ENCODE measurements at regions not wholly inside any gene's neighbourhood (a gene's known extent, or its start where the extent isn't known, plus 50 kb on each side); places are given as distances from the start of the nearest gene placed in this dataset.

DNA sequence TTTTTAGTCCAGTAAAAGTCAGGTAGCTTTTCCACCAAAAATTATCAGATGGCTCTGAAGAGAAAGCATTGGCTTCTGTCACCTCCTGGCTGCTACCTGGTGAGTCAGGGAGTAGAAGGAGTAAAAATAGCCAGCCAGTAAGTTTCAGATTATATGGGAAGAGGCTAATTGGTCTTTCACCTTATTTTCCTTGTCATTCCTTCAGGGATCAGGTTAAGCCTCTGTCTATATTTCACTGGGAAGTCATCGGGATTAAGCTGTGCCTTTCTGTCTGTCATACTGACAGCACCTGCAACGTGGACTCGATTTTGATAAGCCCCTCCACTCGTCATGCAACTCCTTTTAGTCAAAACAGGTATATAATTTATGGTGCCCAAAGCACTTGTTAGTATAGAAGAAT, 380.7 kb upstream of the CELF4 start:
- TF ChIP-seq, protein P1, sequence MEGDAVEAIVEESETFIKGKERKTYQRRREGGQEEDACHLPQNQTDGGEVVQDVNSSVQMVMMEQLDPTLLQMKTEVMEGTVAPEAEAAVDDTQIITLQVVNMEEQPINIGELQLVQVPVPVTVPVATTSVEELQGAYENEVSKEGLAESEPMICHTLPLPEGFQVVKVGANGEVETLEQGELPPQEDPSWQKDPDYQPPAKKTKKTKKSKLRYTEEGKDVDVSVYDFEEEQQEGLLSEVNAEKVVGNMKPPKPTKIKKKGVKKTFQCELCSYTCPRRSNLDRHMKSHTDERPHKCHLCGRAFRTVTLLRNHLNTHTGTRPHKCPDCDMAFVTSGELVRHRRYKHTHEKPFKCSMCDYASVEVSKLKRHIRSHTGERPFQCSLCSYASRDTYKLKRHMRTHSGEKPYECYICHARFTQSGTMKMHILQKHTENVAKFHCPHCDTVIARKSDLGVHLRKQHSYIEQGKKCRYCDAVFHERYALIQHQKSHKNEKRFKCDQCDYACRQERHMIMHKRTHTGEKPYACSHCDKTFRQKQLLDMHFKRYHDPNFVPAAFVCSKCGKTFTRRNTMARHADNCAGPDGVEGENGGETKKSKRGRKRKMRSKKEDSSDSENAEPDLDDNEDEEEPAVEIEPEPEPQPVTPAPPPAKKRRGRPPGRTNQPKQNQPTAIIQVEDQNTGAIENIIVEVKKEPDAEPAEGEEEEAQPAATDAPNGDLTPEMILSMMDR (IDR thresholded peaks at IDR 0.05; ENCODE audit: insufficient read depth, low read depth, low read length), result no peak
- DNase-seq (ENCODE audit: low read depth), result no peak
- H3K4me3 ChIP-seq (ENCODE audit: low read depth, low read length), result no peak overlapping the region

DNA sequence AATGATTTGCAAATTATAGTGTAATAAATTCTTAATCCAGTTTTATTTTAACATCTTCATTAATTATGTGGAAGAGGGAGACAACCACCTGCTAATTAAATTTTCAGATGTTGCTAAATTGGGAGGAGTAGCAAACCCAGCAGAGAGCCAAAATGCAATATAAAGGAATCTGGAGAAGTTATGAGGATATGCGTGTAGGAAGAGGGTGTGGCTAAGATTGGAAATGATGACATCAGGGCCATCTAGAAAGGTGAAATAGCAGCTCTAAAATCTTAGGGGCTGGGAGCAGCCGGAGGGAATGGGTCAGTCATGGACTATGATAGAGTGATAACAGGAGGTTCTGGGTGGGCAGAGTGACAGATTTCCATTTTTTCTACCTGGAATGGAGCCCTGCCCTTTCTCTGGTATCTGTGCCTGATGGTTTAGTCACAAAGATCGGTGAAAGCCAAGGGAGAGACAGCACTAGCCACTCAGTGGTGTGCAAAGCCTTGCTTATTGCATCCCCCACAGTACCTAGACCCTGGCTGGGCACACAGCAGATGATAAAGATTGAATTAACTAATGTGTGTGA, 379.2 kb upstream of the CELF4 start:
- no peak for DNase-seq (ENCODE audit: low read depth)
- TF ChIP-seq, protein P1 (IDR thresholded peaks at IDR 0.05; ENCODE audit: insufficient read depth, low read depth, low read length), result no peak
- H3K4me3 ChIP-seq (ENCODE audit: low read depth, low read length), result no peak overlapping the region

DNA sequence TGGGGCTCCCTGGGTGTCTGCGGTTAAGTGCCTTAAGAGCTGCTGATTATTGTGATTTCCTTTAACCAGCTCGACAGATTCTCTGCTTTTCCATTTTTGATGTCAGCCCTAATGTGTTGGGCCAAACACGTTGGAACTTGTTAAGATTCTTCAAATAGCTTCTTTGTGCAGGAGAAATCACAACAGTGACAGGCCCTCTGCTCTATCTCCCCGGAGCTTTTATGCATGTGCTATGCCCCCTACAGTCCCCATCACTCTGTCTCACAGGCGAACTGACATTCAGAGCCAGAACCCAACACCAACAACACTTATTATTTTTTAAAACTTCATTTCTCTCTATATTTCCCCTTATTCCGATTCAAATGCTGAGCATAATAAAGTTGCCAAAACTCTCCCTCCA, 371.7 kb upstream of the CELF4 start:
- TF ChIP-seq, protein P1 (IDR thresholded peaks at IDR 0.05; ENCODE audit: insufficient read depth, low read depth, low read length), result no peak
- no peak overlapping the region for H3K4me3 ChIP-seq (ENCODE audit: low read depth, low read length)
- DNase-seq (ENCODE audit: low read depth), result no peak

DNA sequence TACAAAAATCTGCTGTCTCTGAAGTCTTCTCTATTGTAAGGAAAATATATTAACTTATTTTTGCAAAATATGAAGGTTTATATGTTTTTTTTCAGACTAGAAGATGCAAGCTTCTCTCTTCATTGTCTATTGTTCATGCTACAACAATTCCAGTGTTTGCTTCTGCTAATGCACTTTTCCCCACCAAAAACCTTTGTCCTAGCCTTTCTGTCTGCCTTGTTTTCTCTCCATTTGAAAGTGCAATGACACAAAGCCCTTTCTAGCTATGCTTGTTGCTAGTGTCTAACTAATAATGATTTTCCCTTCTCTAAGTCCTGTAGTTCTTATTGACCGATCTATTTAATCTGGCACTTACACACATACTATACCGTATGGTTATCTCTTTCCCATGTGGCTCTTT, 369.5 kb upstream of the CELF4 start:
- no peak for DNase-seq (ENCODE audit: low read depth)
- TF ChIP-seq, protein P1 (IDR thresholded peaks at IDR 0.05; ENCODE audit: insufficient read depth, low read depth, low read length), result no peak
- no peak overlapping the region for H3K4me3 ChIP-seq (ENCODE audit: low read depth, low read length)

DNA sequence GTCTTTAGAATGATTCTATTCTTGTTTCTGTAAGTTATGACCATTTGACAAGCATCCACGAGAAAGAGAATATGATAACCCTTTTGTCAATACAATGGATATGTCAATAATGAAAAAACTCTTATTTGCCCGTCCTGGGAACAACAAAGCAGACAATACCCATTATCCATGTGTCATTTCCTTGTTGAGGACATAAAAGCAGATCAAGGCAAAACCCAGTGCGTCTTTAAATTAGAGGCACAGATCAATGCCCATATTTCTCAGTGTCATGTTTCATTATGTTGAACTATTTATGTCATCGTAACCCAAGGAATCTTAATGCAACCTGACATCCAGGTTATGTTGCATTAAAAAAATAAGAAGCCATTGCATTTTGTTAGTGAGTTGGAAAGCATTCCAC, 365.0 kb upstream of the CELF4 start:
- TF ChIP-seq, protein P1 (IDR thresholded peaks at IDR 0.05; ENCODE audit: insufficient read depth, low read depth, low read length), result no peak
- H3K4me3 ChIP-seq (ENCODE audit: low read depth, low read length), result no peak overlapping the region
- no peak for DNase-seq (ENCODE audit: low read depth)

DNA sequence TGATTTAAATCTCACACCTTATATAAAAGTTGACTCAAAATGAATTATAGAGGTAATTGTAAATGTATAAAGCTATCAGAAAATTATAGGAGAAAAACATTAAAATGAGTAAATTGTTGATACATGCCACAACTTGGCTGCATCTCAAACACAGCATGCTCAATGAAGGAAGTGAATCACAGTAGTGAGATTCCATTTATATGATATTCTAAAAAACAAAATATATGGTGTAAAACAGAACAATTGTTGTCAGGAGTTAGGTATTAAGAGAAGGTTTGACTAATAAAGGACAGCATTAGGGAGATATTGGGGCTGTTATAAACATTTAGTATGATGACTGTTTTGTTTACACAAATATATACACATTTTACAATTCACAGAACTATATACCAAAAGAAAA, 356.6 kb upstream of the CELF4 start:
- DNase-seq (ENCODE audit: low read depth), result no peak
- TF ChIP-seq, protein P1 (IDR thresholded peaks at IDR 0.05; ENCODE audit: insufficient read depth, low read depth, low read length), result no peak
- H3K4me3 ChIP-seq (ENCODE audit: low read depth, low read length), result no peak overlapping the region

DNA sequence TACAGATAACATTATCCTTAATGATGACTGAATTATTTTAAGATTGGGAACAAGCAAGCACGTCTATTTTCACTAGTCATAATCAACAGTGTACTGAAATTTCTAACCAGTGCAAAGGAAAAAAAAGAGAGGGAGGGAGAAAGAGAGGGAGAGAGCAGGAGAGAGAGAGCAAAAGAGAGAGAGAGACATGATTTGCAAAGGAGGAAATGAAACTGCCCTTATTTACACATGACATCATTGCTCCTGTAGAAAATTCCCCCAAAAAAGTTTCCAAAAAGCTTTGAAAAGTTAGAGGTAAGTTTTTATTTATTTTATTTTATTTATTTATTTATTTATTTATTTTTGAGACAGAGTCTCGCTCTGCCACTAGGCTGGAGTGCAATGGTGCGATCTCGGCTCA, 355.3 kb upstream of the CELF4 start:
- TF ChIP-seq, protein P1 (IDR thresholded peaks at IDR 0.05; ENCODE audit: insufficient read depth, low read depth, low read length), result no peak

More for the DNA sequence above, 355.3 kb upstream of the CELF4 start:
- no peak overlapping the region for H3K4me3 ChIP-seq (ENCODE audit: low read depth, low read length)
- no peak for DNase-seq (ENCODE audit: low read depth)

All from fibroblast of villous mesenchyme (primary cell).